ENCODE measurements at regions not wholly inside any gene's neighbourhood (a gene's known extent, or its start where the extent isn't known, plus 50 kb on each side); places are given as distances from the start of the nearest gene placed in this dataset.
A peak's percentile ranks its signal among the peaks of the same experiment; 100 is the strongest.

GRCh38 chr4:125517831-125518230 lies 203.1 kb downstream of the FAT4 start (continued):
- no peak for TF ChIP-seq ESRRA (CRISPR knock-in tag; IDR thresholded peaks at IDR 0.05; ENCODE audit: borderline replicate concordance)
- TF ChIP-seq ATF1 (CRISPR knock-in tag; IDR thresholded peaks at IDR 0.05): no peak
- no peak for TF ChIP-seq ZNF281 (CRISPR knock-in tag; IDR thresholded peaks at IDR 0.05)
- TF ChIP-seq GRHL2 (CRISPR knock-in tag; IDR thresholded peaks at IDR 0.05; ENCODE audit: insufficient replicate concordance, severe bottlenecking): no peak
- no peak for TF ChIP-seq HMGA2 (CRISPR knock-in tag; IDR thresholded peaks at IDR 0.05)
- TF ChIP-seq, protein P1, sequence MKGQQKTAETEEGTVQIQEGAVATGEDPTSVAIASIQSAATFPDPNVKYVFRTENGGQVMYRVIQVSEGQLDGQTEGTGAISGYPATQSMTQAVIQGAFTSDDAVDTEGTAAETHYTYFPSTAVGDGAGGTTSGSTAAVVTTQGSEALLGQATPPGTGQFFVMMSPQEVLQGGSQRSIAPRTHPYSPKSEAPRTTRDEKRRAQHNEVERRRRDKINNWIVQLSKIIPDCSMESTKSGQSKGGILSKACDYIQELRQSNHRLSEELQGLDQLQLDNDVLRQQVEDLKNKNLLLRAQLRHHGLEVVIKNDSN (CRISPR knock-in tag; IDR thresholded peaks at IDR 0.05): no peak

- H3K4me1 Mint-ChIP-seq: peaks cover 33% of the 10 kb centered on the region
Measured at GRCh38 chr4:125518281-125518680, 203.5 kb downstream of the FAT4 start.

GRCh38 chr4:125519371-125520146 lies 204.8 kb downstream of the FAT4 start:
- TF ChIP-seq ATF1 (CRISPR knock-in tag; IDR thresholded peaks at IDR 0.05) (no peak), NR3C1 (CRISPR knock-in tag; conservative IDR thresholded peaks at IDR 0.05; ENCODE audit: low read depth) (no peak), JAZF1 (CRISPR knock-in tag; IDR thresholded peaks at IDR 0.05) (no peak), TP53 (CRISPR knock-in tag; IDR thresholded peaks at IDR 0.05) (no peak), HMGXB4 (CRISPR knock-in tag; IDR thresholded peaks at IDR 0.05) (no peak), GTF2I (CRISPR knock-in tag; conservative IDR thresholded peaks at IDR 0.05) (no peak), ZBTB21 (CRISPR knock-in tag; IDR thresholded peaks at IDR 0.05; ENCODE audit: borderline replicate concordance) (no peak), ZNF416 (CRISPR knock-in tag; IDR thresholded peaks at IDR 0.05) (no peak), FOXP4 (CRISPR knock-in tag; IDR thresholded peaks at IDR 0.05) (no peak), CBFB (CRISPR knock-in tag; IDR thresholded peaks at IDR 0.05; ENCODE audit: low read depth) (no peak)
- TF ChIP-seq, protein P1 (CRISPR knock-in tag; IDR thresholded peaks at IDR 0.05): no peak
- TF ChIP-seq, protein P2, sequence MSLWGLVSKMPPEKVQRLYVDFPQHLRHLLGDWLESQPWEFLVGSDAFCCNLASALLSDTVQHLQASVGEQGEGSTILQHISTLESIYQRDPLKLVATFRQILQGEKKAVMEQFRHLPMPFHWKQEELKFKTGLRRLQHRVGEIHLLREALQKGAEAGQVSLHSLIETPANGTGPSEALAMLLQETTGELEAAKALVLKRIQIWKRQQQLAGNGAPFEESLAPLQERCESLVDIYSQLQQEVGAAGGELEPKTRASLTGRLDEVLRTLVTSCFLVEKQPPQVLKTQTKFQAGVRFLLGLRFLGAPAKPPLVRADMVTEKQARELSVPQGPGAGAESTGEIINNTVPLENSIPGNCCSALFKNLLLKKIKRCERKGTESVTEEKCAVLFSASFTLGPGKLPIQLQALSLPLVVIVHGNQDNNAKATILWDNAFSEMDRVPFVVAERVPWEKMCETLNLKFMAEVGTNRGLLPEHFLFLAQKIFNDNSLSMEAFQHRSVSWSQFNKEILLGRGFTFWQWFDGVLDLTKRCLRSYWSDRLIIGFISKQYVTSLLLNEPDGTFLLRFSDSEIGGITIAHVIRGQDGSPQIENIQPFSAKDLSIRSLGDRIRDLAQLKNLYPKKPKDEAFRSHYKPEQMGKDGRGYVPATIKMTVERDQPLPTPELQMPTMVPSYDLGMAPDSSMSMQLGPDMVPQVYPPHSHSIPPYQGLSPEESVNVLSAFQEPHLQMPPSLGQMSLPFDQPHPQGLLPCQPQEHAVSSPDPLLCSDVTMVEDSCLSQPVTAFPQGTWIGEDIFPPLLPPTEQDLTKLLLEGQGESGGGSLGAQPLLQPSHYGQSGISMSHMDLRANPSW (CRISPR knock-in tag; conservative IDR thresholded peaks at IDR 0.05; ENCODE audit: low read depth): no peak
- no peaks in the 10 kb centered on the region for H3K27me3 Mint-ChIP-seq (ENCODE audit: low read depth)
- H3K4me1 Mint-ChIP-seq: peaks cover 36% of the 10 kb centered on the region
- POLR2A ChIA-PET: no interaction called here
- DNase-seq (ENCODE audit: low spot score) (no peak), ATAC-seq (no peak)
- CTCF ChIA-PET: no interaction called here
- no peak overlapping the region for H3K4me3 Mint-ChIP-seq
- peaks cover 15% of the 10 kb centered on the region for H3K9me3 Mint-ChIP-seq
- no peak overlapping the region for H3K27ac Mint-ChIP-seq
- peaks cover 4% of the 10 kb centered on the region for H3K36me3 Mint-ChIP-seq

More at GRCh38 chr4:125518281-125518680, 203.5 kb downstream of the FAT4 start:
- Mint-ChIP-seq H3K27me3 (ENCODE audit: low read depth) (no peaks in the 10 kb centered on the region), H3K36me3 (peaks cover 6% of the 10 kb centered on the region), H3K9me3 (peaks cover 23% of the 10 kb centered on the region), H3K4me3 (no peak overlapping the region), H3K27ac (no peak overlapping the region)
- ChIA-PET POLR2A (no interaction called here), CTCF (no interaction called here)
- DNase-seq (ENCODE audit: low spot score) (no peak), ATAC-seq (0 out of 2 replicates have a peak, but pooled peaks have one; percentile 12)
- TF ChIP-seq ZNF232 (CRISPR knock-in tag; IDR thresholded peaks at IDR 0.05) (no peak), NFATC4 (CRISPR knock-in tag; IDR thresholded peaks at IDR 0.05) (no peak), GABPB1 (CRISPR knock-in tag; IDR thresholded peaks at IDR 0.05) (no peak)
